Body of pancreas (tissue), 4 donors: ENCODE measurements at regions not wholly inside any gene's neighbourhood (a gene's known extent, or its start where the extent isn't known, plus 50 kb on each side); places are given as distances from the start of the nearest gene placed in this dataset.

Experiments used
- POLR2A ChIP-seq, 3 donors: fragments of 450-650 bp; IDR thresholded peaks; one replicate each; pipeline ENCODE4 v1.6.1; 2016; ENCODE audit warnings: antibody characterized with exemption in 3 of 3, mild to moderate bottlenecking in 2 of 3
- TF ChIP-seq, protein P1 (sequence below), 7 experiments: fragments of 450-650 bp in 4 of 7; fragments of 200-600 bp in 3 of 7; sonication (generic) in 3 of 7; IDR thresholded peaks; one replicate each; pipeline ENCODE4 v1.5.1; 2016 to 2019; ENCODE audit warnings: antibody characterized with exemption in 7 of 7

DNA sequence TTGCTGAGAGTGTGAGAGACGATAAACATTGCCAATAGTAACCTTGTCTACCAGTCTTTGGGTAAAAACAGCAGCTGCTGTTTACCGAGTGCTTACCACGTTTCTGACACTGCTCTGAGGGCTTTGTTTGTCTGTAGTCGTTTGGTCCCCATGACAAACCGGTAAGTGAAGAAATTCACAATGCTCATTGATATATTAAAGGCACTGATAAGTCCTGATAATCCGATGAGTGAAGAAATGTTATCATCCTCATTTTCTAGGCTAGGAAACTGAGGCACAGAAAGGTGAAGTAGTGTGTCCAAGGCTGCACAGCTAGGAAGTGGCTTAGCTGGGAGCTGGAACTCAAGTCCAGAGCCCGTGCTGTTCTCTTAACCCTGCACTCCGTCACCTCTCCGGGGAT lies 138.6 kb downstream of the SCARB1 start:
- TF ChIP-seq, protein P1, sequence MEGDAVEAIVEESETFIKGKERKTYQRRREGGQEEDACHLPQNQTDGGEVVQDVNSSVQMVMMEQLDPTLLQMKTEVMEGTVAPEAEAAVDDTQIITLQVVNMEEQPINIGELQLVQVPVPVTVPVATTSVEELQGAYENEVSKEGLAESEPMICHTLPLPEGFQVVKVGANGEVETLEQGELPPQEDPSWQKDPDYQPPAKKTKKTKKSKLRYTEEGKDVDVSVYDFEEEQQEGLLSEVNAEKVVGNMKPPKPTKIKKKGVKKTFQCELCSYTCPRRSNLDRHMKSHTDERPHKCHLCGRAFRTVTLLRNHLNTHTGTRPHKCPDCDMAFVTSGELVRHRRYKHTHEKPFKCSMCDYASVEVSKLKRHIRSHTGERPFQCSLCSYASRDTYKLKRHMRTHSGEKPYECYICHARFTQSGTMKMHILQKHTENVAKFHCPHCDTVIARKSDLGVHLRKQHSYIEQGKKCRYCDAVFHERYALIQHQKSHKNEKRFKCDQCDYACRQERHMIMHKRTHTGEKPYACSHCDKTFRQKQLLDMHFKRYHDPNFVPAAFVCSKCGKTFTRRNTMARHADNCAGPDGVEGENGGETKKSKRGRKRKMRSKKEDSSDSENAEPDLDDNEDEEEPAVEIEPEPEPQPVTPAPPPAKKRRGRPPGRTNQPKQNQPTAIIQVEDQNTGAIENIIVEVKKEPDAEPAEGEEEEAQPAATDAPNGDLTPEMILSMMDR (IDR thresholded peaks at IDR 0.05), result no peak
- no peak for TF ChIP-seq POLR2A (IDR thresholded peaks at IDR 0.05)
